Glutamatergic neuron (in vitro differentiated cells): ENCODE measurements at regions not wholly inside any gene's neighbourhood (a gene's known extent, or its start where the extent isn't known, plus 50 kb on each side); places are given as distances from the start of the nearest gene placed in this dataset.
A peak's percentile ranks its signal among the peaks of the same experiment; 100 is the strongest.

Experiments used
- DNase-seq: peaks from one replicate; pipeline ENCODE4 v3.0.0; 2022
- H3K27ac Mint-ChIP-seq: one replicate; pipeline ENCODE4 v1.8.0; 2020; ENCODE audit warnings: mild to moderate bottlenecking, mixed read lengths, inconsistent platforms; ENCODE audit not compliant: unreplicated experiment
- H3K27me3 Mint-ChIP-seq: one replicate; pipeline ENCODE4 v1.8.0; 2020; ENCODE audit warnings: mild to moderate bottlenecking, moderate library complexity, mixed read lengths, inconsistent platforms; ENCODE audit not compliant: unreplicated experiment
- H3K36me3 Mint-ChIP-seq: one replicate; pipeline ENCODE4 v1.8.0; 2020; ENCODE audit warnings: mild to moderate bottlenecking, mixed read lengths, inconsistent platforms; ENCODE audit not compliant: unreplicated experiment
- H3K4me1 Mint-ChIP-seq: one replicate; pipeline ENCODE4 v1.8.0; 2020; ENCODE audit warnings: mild to moderate bottlenecking, low read depth, mixed read lengths, inconsistent platforms; ENCODE audit not compliant: unreplicated experiment
- H3K4me3 Mint-ChIP-seq: one replicate; pipeline ENCODE4 v1.8.0; 2020; ENCODE audit warnings: mild to moderate bottlenecking, mixed read lengths, inconsistent platforms; ENCODE audit not compliant: unreplicated experiment
- H3K9me3 Mint-ChIP-seq: one replicate; pipeline ENCODE4 v1.8.0; 2020; ENCODE audit warnings: mild to moderate bottlenecking, moderate library complexity, mixed read lengths, inconsistent platforms; ENCODE audit not compliant: unreplicated experiment
- CTCF ChIP-seq: fragments of 200-600 bp; sonication (generic); IDR thresholded peaks from one replicate; pipeline ENCODE4 v1.5.0; 2021; ENCODE audit not compliant: partially characterized antibody, unreplicated experiment

- peaks cover 2% of the 10 kb centered on the region for H3K9me3 Mint-ChIP-seq
- no peaks in the 10 kb centered on the region for H3K36me3 Mint-ChIP-seq
- no peak for TF ChIP-seq CTCF
These were observed 152.2 kb upstream of the RASSF8 start for GRCh38 chr12:25806271-25806670.

GRCh38 chr12:25808604-25809003, 149.9 kb upstream of the RASSF8 start:
- no peak overlapping the region for H3K4me3 Mint-ChIP-seq
- no peak for DNase-seq
- H3K27ac Mint-ChIP-seq: no peak overlapping the region
- H3K4me1 Mint-ChIP-seq: peaks cover 8% of the 10 kb centered on the region
- H3K36me3 Mint-ChIP-seq: no peaks in the 10 kb centered on the region
- peaks cover 2% of the 10 kb centered on the region for H3K27me3 Mint-ChIP-seq
- TF ChIP-seq CTCF: no peak
- peaks cover 2% of the 10 kb centered on the region for H3K9me3 Mint-ChIP-seq

More at GRCh38 chr12:25806271-25806670, 152.2 kb upstream of the RASSF8 start:
- Mint-ChIP-seq H3K27me3 (no peaks in the 10 kb centered on the region), H3K27ac (no peak overlapping the region), H3K4me3 (no peak overlapping the region), H3K4me1 (peaks cover 8% of the 10 kb centered on the region)
- DNase-seq: no peak

- H3K9me3 Mint-ChIP-seq: peaks cover 2% of the 10 kb centered on the region
- H3K36me3 Mint-ChIP-seq: no peaks in the 10 kb centered on the region
- peaks cover 2% of the 10 kb centered on the region for H3K4me1 Mint-ChIP-seq
- H3K4me3 Mint-ChIP-seq: no peak overlapping the region
- DNase-seq: no peak
- no peak for TF ChIP-seq CTCF
- H3K27me3 Mint-ChIP-seq: peaks cover 2% of the 10 kb centered on the region
- H3K27ac Mint-ChIP-seq: no peak overlapping the region
These were observed 147.8 kb upstream of the RASSF8 start for GRCh38 chr12:25810683-25811082.

GRCh38 chr12:25811656-25812126, 146.8 kb upstream of the RASSF8 start:
- no peaks in the 10 kb centered on the region for H3K36me3 Mint-ChIP-seq
- H3K27ac Mint-ChIP-seq: peak overlapping the region; percentile 52

GRCh38 chr12:25812295-25812694, 146.2 kb upstream of the RASSF8 start:
- H3K4me3 Mint-ChIP-seq: no peak overlapping the region

More at GRCh38 chr12:25811656-25812126, 146.8 kb upstream of the RASSF8 start:
- DNase-seq: no peak
- Mint-ChIP-seq H3K4me1 (peaks cover 4% of the 10 kb centered on the region), H3K27me3 (peaks cover 2% of the 10 kb centered on the region), H3K4me3 (no peak overlapping the region), H3K9me3 (peaks cover 4% of the 10 kb centered on the region)
- TF ChIP-seq CTCF: no peak

More at GRCh38 chr12:25812295-25812694, 146.2 kb upstream of the RASSF8 start:
- Mint-ChIP-seq H3K36me3 (no peaks in the 10 kb centered on the region), H3K9me3 (peaks cover 4% of the 10 kb centered on the region), H3K27me3 (peaks cover 2% of the 10 kb centered on the region), H3K27ac (no peak overlapping the region), H3K4me1 (peaks cover 4% of the 10 kb centered on the region)
- DNase-seq: no peak
- no peak for TF ChIP-seq CTCF
